ENCODE measurements at regions not wholly inside any gene's neighbourhood (a gene's known extent, or its start where the extent isn't known, plus 50 kb on each side); places are given as distances from the start of the nearest gene placed in this dataset.

DNA sequence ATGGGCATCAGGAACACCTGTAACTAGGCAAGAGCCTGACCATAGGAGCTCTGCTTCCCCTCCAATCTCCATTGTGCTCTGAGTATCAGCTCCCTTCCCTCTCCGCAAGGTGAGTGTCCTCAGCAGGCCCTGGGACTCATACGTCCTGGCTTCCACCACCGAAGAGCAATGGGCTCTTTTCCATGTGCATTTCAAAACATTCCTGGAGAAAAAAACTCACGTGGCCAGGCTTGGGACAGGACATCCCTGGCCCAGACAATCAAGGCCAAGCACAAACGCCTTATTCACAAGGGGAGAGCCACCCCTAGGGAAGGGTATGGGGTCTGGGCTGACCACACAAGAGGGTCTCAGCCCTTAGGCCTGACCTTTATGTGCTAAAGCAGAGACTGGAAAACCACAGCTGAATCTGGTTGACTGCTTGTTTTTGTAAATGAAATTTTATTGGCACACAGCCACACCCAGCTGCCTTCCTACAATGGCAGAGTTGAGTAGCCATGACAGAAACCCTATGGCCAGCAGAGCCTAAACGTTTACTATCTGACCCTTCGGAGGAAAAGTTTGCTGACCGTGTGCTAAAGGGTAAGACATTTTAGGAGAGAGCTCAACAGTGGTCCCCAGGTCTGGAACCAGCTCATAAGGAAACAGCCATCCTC, 175.7 kb upstream of the ARL4C start (continued):
- TF ChIP-seq, protein P1, sequence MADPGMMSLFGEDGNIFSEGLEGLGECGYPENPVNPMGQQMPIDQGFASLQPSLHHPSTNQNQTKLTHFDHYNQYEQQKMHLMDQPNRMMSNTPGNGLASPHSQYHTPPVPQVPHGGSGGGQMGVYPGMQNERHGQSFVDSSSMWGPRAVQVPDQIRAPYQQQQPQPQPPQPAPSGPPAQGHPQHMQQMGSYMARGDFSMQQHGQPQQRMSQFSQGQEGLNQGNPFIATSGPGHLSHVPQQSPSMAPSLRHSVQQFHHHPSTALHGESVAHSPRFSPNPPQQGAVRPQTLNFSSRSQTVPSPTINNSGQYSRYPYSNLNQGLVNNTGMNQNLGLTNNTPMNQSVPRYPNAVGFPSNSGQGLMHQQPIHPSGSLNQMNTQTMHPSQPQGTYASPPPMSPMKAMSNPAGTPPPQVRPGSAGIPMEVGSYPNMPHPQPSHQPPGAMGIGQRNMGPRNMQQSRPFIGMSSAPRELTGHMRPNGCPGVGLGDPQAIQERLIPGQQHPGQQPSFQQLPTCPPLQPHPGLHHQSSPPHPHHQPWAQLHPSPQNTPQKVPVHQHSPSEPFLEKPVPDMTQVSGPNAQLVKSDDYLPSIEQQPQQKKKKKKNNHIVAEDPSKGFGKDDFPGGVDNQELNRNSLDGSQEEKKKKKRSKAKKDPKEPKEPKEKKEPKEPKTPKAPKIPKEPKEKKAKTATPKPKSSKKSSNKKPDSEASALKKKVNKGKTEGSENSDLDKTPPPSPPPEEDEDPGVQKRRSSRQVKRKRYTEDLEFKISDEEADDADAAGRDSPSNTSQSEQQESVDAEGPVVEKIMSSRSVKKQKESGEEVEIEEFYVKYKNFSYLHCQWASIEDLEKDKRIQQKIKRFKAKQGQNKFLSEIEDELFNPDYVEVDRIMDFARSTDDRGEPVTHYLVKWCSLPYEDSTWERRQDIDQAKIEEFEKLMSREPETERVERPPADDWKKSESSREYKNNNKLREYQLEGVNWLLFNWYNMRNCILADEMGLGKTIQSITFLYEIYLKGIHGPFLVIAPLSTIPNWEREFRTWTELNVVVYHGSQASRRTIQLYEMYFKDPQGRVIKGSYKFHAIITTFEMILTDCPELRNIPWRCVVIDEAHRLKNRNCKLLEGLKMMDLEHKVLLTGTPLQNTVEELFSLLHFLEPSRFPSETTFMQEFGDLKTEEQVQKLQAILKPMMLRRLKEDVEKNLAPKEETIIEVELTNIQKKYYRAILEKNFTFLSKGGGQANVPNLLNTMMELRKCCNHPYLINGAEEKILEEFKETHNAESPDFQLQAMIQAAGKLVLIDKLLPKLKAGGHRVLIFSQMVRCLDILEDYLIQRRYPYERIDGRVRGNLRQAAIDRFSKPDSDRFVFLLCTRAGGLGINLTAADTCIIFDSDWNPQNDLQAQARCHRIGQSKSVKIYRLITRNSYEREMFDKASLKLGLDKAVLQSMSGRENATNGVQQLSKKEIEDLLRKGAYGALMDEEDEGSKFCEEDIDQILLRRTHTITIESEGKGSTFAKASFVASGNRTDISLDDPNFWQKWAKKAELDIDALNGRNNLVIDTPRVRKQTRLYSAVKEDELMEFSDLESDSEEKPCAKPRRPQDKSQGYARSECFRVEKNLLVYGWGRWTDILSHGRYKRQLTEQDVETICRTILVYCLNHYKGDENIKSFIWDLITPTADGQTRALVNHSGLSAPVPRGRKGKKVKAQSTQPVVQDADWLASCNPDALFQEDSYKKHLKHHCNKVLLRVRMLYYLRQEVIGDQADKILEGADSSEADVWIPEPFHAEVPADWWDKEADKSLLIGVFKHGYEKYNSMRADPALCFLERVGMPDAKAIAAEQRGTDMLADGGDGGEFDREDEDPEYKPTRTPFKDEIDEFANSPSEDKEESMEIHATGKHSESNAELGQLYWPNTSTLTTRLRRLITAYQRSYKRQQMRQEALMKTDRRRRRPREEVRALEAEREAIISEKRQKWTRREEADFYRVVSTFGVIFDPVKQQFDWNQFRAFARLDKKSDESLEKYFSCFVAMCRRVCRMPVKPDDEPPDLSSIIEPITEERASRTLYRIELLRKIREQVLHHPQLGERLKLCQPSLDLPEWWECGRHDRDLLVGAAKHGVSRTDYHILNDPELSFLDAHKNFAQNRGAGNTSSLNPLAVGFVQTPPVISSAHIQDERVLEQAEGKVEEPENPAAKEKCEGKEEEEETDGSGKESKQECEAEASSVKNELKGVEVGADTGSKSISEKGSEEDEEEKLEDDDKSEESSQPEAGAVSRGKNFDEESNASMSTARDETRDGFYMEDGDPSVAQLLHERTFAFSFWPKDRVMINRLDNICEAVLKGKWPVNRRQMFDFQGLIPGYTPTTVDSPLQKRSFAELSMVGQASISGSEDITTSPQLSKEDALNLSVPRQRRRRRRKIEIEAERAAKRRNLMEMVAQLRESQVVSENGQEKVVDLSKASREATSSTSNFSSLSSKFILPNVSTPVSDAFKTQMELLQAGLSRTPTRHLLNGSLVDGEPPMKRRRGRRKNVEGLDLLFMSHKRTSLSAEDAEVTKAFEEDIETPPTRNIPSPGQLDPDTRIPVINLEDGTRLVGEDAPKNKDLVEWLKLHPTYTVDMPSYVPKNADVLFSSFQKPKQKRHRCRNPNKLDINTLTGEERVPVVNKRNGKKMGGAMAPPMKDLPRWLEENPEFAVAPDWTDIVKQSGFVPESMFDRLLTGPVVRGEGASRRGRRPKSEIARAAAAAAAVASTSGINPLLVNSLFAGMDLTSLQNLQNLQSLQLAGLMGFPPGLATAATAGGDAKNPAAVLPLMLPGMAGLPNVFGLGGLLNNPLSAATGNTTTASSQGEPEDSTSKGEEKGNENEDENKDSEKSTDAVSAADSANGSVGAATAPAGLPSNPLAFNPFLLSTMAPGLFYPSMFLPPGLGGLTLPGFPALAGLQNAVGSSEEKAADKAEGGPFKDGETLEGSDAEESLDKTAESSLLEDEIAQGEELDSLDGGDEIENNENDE (IDR thresholded peaks at IDR 0.05; ENCODE audit: insufficient replicate concordance, low read length) = no peak
- TF ChIP-seq CREB1 (IDR thresholded peaks at IDR 0.05) (no peak), SP2 (IDR thresholded peaks at IDR 0.05; ENCODE audit: low read length) (no peak)
